H1 (cell line): ENCODE measurements at regions not wholly inside any gene's neighbourhood (a gene's known extent, or its start where the extent isn't known, plus 50 kb on each side); places are given as distances from the start of the nearest gene placed in this dataset.

Source experiments
- CTCF ChIA-PET: fragments of 300-600 bp; sonication (Branson Sonifier 250); formaldehyde crosslinking; loops from one replicate; lab custom pipeline; 2021; ENCODE audit not compliant: partially characterized antibody; lab: Charles Lee
- POLR2A ChIA-PET: fragments of 300-600 bp; sonication (Branson Sonifier 250); formaldehyde crosslinking; loops from one replicate; lab custom pipeline; 2021; ENCODE audit warnings: inconsistent platforms; ENCODE audit not compliant: partially characterized antibody; lab: Charles Lee
- DNase-seq, 2 experiments: peaks; one replicate each; pipeline versions ENCODE4 v3.0.0 to v3.0.0-alpha.2; 2010 to 2022; ENCODE audit warnings: low spot score in 2 of 2, low read depth in 1 of 2, mixed read lengths in 1 of 2
- FAIRE-seq: peaks from 2 replicates; lab custom pipeline; 2011; peaks lifted over from hg19 to GRCh38; lab: Jason Lieb, UNC
- H2AFZ ChIP-seq: 2 replicates; pipeline ENCODE4 v1.8.1; 2012; ENCODE audit warnings: low read length, inconsistent platforms
- H2AK5ac ChIP-seq: 2 replicates; pipeline ENCODE4 v1.6.1; 2013; ENCODE audit warnings: low read depth, low read length
- H2BK120ac ChIP-seq: replicated peaks from 2 replicates; pipeline ENCODE3; 2013; ENCODE audit warnings: low read depth, low read length, inconsistent platforms
- H2BK12ac ChIP-seq: 2 replicates; pipeline ENCODE4 v1.6.1; 2013; ENCODE audit warnings: low read depth, low read length
- H2BK15ac ChIP-seq: 2 replicates; pipeline ENCODE4 v1.6.1; 2013; ENCODE audit warnings: low read length
- H2BK20ac ChIP-seq: 2 replicates; pipeline ENCODE4 v1.6.1; 2013; ENCODE audit warnings: low read length
- H2BK5ac ChIP-seq: 2 replicates; pipeline ENCODE4 v1.6.1; 2013; ENCODE audit warnings: low read depth, low read length
- H3K14ac ChIP-seq: 2 replicates; pipeline ENCODE4 v1.6.1; 2013; ENCODE audit warnings: inconsistent platforms; ENCODE audit not compliant: insufficient read length
- H3K18ac ChIP-seq: 2 replicates; pipeline ENCODE4 v1.6.1; 2013; ENCODE audit warnings: low read length; ENCODE audit errors: extremely low read depth
- H3K23ac ChIP-seq: 2 replicates; pipeline ENCODE4 v1.6.1; 2013; ENCODE audit warnings: inconsistent platforms; ENCODE audit not compliant: insufficient read length
- H3K23me2 ChIP-seq: 2 replicates; pipeline ENCODE4 v1.6.1; 2013; ENCODE audit warnings: low read depth, low read length
- H3K27ac ChIP-seq: 2 replicates; pipeline ENCODE4 v1.6.1; 2011; ENCODE audit warnings: low read depth, low read length, inconsistent platforms
- H3K27me3 ChIP-seq, 4 experiments: replicated peaks in 1 of 4; 1 replicate in 1 of 4; 2 replicates in 3 of 4; pipeline versions ENCODE4 v1.6.1 to v1.8.1; 2011 to 2013; ENCODE audit warnings: low read length in 3 of 4, mild to moderate bottlenecking in 3 of 4, inconsistent platforms in 2 of 4, mixed read lengths in 2 of 4, moderate library complexity in 1 of 4; ENCODE audit not compliant: control insufficient read depth in 3 of 4, insufficient read depth in 3 of 4; ENCODE audit errors: extremely low read depth in 1 of 4
- H3K36me3 ChIP-seq, 4 experiments: 2 replicates each; pipeline versions ENCODE4 v1.6.1 to v1.8.1; 2011 to 2013; ENCODE audit warnings: mild to moderate bottlenecking in 4 of 4, low read length in 3 of 4, moderate library complexity in 2 of 4, control low read depth in 1 of 4, inconsistent platforms in 1 of 4; ENCODE audit not compliant: insufficient read depth in 4 of 4, control insufficient read depth in 2 of 4
- H3K4ac ChIP-seq: replicated peaks from 2 replicates; pipeline ENCODE3; 2013; ENCODE audit warnings: low read length, low read depth, mixed read lengths, inconsistent platforms; ENCODE audit not compliant: insufficient read length
- H3K4me1 ChIP-seq, 4 experiments: replicated peaks in 1 of 4; 1 replicate in 1 of 4; 2 replicates in 3 of 4; pipeline versions ENCODE4 v1.6.1 to v1.8.1; 2011 to 2013; ENCODE audit warnings: low read length in 3 of 4, inconsistent platforms in 2 of 4, mixed read lengths in 1 of 4; ENCODE audit not compliant: insufficient read depth in 4 of 4, control insufficient read depth in 3 of 4
- H3K4me2 ChIP-seq, 2 experiments: 2 replicates each; pipeline versions ENCODE4 v1.6.1 to v1.8.1; 2011 to 2013; ENCODE audit warnings: low read depth in 2 of 2, low read length in 2 of 2, control low read depth in 1 of 2, inconsistent platforms in 1 of 2, mild to moderate bottlenecking in 1 of 2; ENCODE audit not compliant: insufficient read depth in 1 of 2
- H3K4me3 ChIP-seq, 4 experiments: fragments of 200-600, 300-600 bp in 1 of 4; sonication (generic), shearing (Covaris generic), sonication (Bioruptor Twin) in 1 of 4; 2 replicates each; pipeline versions ENCODE4 v1.5.1 to v1.8.1; 2011 to 2016; ENCODE audit warnings: low read length in 4 of 4, low read depth in 3 of 4, control low read depth in 2 of 4, inconsistent platforms in 2 of 4, mild to moderate bottlenecking in 2 of 4, mixed read lengths in 1 of 4, moderate library complexity in 1 of 4; ENCODE audit not compliant: insufficient read depth in 2 of 4; ENCODE audit errors: extremely low read depth in 1 of 4
- H3K56ac ChIP-seq: replicated peaks from 2 replicates; pipeline ENCODE3; 2013; ENCODE audit warnings: low read depth, mild to moderate bottlenecking, mixed read lengths, low read length, inconsistent platforms; ENCODE audit not compliant: insufficient read length
- H3K79me1 ChIP-seq: 2 replicates; pipeline ENCODE4 v1.6.1; 2013; ENCODE audit warnings: low read depth, low read length, control low read depth
- H3K79me2 ChIP-seq, 2 experiments: 2 replicates each; pipeline versions ENCODE4 v1.6.1 to v1.8.1; 2012 to 2013; ENCODE audit warnings: low read length in 2 of 2, mild to moderate bottlenecking in 2 of 2, inconsistent platforms in 1 of 2; ENCODE audit not compliant: insufficient read depth in 2 of 2, control insufficient read depth in 1 of 2
- H3K9ac ChIP-seq, 4 experiments: replicated peaks in 1 of 4; 1 replicate in 1 of 4; 2 replicates in 3 of 4; pipeline versions ENCODE4 v1.6.1 to v1.8.1; 2011 to 2013; ENCODE audit warnings: low read depth in 3 of 4, low read length in 3 of 4, control low read depth in 2 of 4, mild to moderate bottlenecking in 2 of 4, moderate library complexity in 2 of 4, inconsistent platforms in 1 of 4; ENCODE audit errors: extremely low read depth in 1 of 4
- H3K9me3 ChIP-seq, 2 experiments: 2 replicates each; pipeline versions ENCODE4 v1.6.1 to v1.8.1; 2012 to 2013; ENCODE audit warnings: mild to moderate bottlenecking in 2 of 2, moderate library complexity in 2 of 2, control low read depth in 1 of 2, inconsistent platforms in 1 of 2, low read depth in 1 of 2, low read length in 1 of 2, mixed read lengths in 1 of 2; ENCODE audit not compliant: insufficient read depth in 2 of 2
- H4K20me1 ChIP-seq, 2 experiments: replicated peaks in 1 of 2; 2 replicates each; pipeline versions ENCODE3 to v1.8.1; 2011 to 2013; ENCODE audit warnings: inconsistent platforms in 2 of 2, low read length in 2 of 2, mild to moderate bottlenecking in 1 of 2; ENCODE audit not compliant: insufficient read depth in 2 of 2, control insufficient read depth in 1 of 2
- H4K5ac ChIP-seq: 2 replicates; pipeline ENCODE4 v1.6.1; 2013; ENCODE audit warnings: low read length, low read depth, mixed read lengths, inconsistent platforms; ENCODE audit not compliant: insufficient read length
- H4K8ac ChIP-seq: 2 replicates; pipeline ENCODE4 v1.8.0; 2013; ENCODE audit warnings: mild to moderate bottlenecking, moderate library complexity, low read length, inconsistent platforms; ENCODE audit not compliant: insufficient read depth; ENCODE audit errors: extremely low read depth
- H4K91ac ChIP-seq: replicated peaks from 2 replicates; pipeline ENCODE3; 2013; ENCODE audit warnings: low read length, mixed read lengths, inconsistent platforms; ENCODE audit not compliant: insufficient read length
- CEBPB ChIP-seq: IDR thresholded peaks from 2 replicates; pipeline ENCODE4 v1.6.1; 2012; ENCODE audit warnings: low read depth, low read length
- CHD2 ChIP-seq: IDR thresholded peaks from 2 replicates; pipeline ENCODE4 v1.6.1; 2012; ENCODE audit warnings: low read length, improper control_type of control experiment
- EZH2 ChIP-seq: fragments of 200-600 bp; sonication (generic); IDR thresholded peaks from 2 replicates; pipeline ENCODE4 v1.7.1; 2012; ENCODE audit warnings: low read depth, mild to moderate bottlenecking, moderate library complexity, low read length, inconsistent platforms; ENCODE audit not compliant: severe bottlenecking
- FOSL1 ChIP-seq: IDR thresholded peaks from 2 replicates; pipeline ENCODE4 v1.6.1; 2011; ENCODE audit warnings: mild to moderate bottlenecking, low read depth, low read length, moderate library complexity; ENCODE audit not compliant: insufficient read depth
- NANOG ChIP-seq: IDR thresholded peaks from 2 replicates; pipeline ENCODE4 v1.6.1; 2011; ENCODE audit warnings: low read length, low read depth, mild to moderate bottlenecking, inconsistent platforms; ENCODE audit not compliant: insufficient read depth, poor library complexity, severe bottlenecking
- NRF1 ChIP-seq: IDR thresholded peaks from 2 replicates; pipeline ENCODE4 v1.6.1; 2011; ENCODE audit warnings: mild to moderate bottlenecking, low read depth, low read length, improper control_type of control experiment
- PHF8 ChIP-seq: fragments of 200-600 bp; sonication (generic); conservative IDR thresholded peaks from 2 replicates; pipeline ENCODE4 v1.7.1; 2012; ENCODE audit warnings: low read depth, mild to moderate bottlenecking, inconsistent platforms, low read length, moderate library complexity
- SAP30 ChIP-seq: fragments of 300-600 bp; sonication (generic); IDR thresholded peaks from 2 replicates; pipeline ENCODE4 v1.7.1; 2012; ENCODE audit warnings: low read length, moderate library complexity, mild to moderate bottlenecking, inconsistent platforms; ENCODE audit not compliant: insufficient read depth, insufficient replicate concordance
- SP4 ChIP-seq: IDR thresholded peaks from 2 replicates; pipeline ENCODE4 v1.6.1; 2012; ENCODE audit warnings: low read length, inconsistent platforms
- SUZ12 ChIP-seq: fragments of 200-600 bp; sonication (generic); IDR thresholded peaks from 2 replicates; pipeline ENCODE4 v1.6.1; 2012; ENCODE audit warnings: mild to moderate bottlenecking, inconsistent platforms, low read length, moderate library complexity, mixed read lengths
- ZNF274 ChIP-seq: IDR thresholded peaks from 2 replicates; pipeline ENCODE4 v1.7.0; 2012; ENCODE audit warnings: low read length, borderline replicate concordance; ENCODE audit errors: extremely low read depth
- WGBS, 2 experiments: shearing (Covaris generic) in 1 of 2; methylation state at CpG; one replicate each; pipeline versions ENCODE4 v1.1.6 to v1.1.7; 2013 to 2015; ENCODE audit warnings: low lambda C conversion rate in 2 of 2, mixed read lengths in 2 of 2, inconsistent platforms in 1 of 2, low coverage in 1 of 2, missing lambda C conversion rate in 1 of 2; ENCODE audit not compliant: insufficient replicate concordance in 2 of 2, insufficient coverage in 1 of 2, insufficient read length in 1 of 2; ENCODE audit errors: extremely low coverage in 1 of 2, missing lambda C conversion rate in 1 of 2; 5-methylcytosine and 5-hydroxymethylcytosine counted together
- TF ChIP-seq, protein P1 (sequence below): IDR thresholded peaks from 2 replicates; pipeline ENCODE4 v1.6.1; 2011; ENCODE audit warnings: low read depth, mild to moderate bottlenecking, low read length; ENCODE audit not compliant: insufficient read depth
- TF ChIP-seq, protein P2 (sequence below): IDR thresholded peaks from 2 replicates; pipeline ENCODE4 v1.6.1; 2012; ENCODE audit warnings: low read length, inconsistent platforms

DNA sequence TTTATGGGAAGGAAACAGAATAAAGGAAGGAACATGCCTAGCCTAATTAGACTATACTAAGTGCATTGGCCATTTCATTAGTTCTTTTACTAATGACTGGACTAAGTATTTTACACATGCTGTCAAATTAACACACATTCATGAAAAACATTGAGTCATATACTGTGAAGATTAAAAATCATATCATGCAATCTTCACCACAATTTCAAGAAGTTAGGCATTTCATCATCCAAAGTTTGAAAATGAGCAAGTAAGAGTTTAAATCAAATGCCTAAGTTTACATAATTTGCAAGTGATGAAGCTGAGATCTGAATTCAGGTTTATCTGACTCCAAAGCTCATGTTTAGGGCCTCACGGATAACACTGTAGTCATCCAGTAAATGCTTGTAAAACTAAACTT, 601.0 kb downstream of the PDCD6IP start:
- Histone ChIP-seq H4K91ac (no peak overlapping the region), H3K36me3 (no peaks in the 10 kb centered on the region), H3K4me1 (no peaks in the 10 kb centered on the region), H3K18ac (no peak overlapping the region), H4K5ac (no peak overlapping the region), H3K27ac (no peak overlapping the region), H3K14ac (no peak overlapping the region), H3K79me1 (no peaks in the 10 kb centered on the region), H3K23ac (no peak overlapping the region), H4K8ac (no peak overlapping the region), H2BK12ac (no peak overlapping the region), H2AK5ac (no peak overlapping the region), H2BK20ac (no peak overlapping the region), H3K23me2 (no peaks in the 10 kb centered on the region), H3K4me2 (no peak overlapping the region), H3K4ac (no peak overlapping the region), H3K27me3 (no peaks in the 10 kb centered on the region), H2BK5ac (no peak overlapping the region), H4K20me1 (no peaks in the 10 kb centered on the region), H3K56ac (no peak overlapping the region), H3K4me3 (no peak overlapping the region), H2BK15ac (no peak overlapping the region), H3K9ac (no peak overlapping the region), H2BK120ac (no peak overlapping the region), H3K79me2 (no peaks in the 10 kb centered on the region), H2AFZ (no peak overlapping the region), H3K9me3 (peaks cover 0 to 3% of the 10 kb centered on the region in 2 experiments; a peak in 1 of 4 replicates)
- WGBS, 2 experiments: 89% methylated on average over 1 of the region's 1 CpG; no CpG with 5 or more reads in 1 of the 2 experiments
- FAIRE-seq (no peak), DNase-seq (no peak)
- ChIA-PET CTCF (no interaction called here), POLR2A (no interaction called here)
- TF ChIP-seq NANOG (no peak), CEBPB (no peak), ZNF274 (no peak), SP4 (no peak), FOSL1 (no peak), EZH2 (no peak), SAP30 (no peak), CHD2 (no peak), NRF1 (no peak), PHF8 (no peak), SUZ12 (no peak)
- TF ChIP-seq, protein P1, sequence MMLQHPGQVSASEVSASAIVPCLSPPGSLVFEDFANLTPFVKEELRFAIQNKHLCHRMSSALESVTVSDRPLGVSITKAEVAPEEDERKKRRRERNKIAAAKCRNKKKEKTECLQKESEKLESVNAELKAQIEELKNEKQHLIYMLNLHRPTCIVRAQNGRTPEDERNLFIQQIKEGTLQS: no peak
- TF ChIP-seq, protein P2, sequence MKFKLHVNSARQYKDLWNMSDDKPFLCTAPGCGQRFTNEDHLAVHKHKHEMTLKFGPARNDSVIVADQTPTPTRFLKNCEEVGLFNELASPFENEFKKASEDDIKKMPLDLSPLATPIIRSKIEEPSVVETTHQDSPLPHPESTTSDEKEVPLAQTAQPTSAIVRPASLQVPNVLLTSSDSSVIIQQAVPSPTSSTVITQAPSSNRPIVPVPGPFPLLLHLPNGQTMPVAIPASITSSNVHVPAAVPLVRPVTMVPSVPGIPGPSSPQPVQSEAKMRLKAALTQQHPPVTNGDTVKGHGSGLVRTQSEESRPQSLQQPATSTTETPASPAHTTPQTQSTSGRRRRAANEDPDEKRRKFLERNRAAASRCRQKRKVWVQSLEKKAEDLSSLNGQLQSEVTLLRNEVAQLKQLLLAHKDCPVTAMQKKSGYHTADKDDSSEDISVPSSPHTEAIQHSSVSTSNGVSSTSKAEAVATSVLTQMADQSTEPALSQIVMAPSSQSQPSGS: no peak
